IPS-NIHi7 (cell line): ENCODE measurements at regions not wholly inside any gene's neighbourhood (a gene's known extent, or its start where the extent isn't known, plus 50 kb on each side); places are given as distances from the start of the nearest gene placed in this dataset.

Source experiments
- DNase-seq: peaks from one replicate; pipeline ENCODE4 v3.0.0; 2012; ENCODE audit warnings: mixed read lengths; ENCODE audit errors: extremely low spot score

DNA sequence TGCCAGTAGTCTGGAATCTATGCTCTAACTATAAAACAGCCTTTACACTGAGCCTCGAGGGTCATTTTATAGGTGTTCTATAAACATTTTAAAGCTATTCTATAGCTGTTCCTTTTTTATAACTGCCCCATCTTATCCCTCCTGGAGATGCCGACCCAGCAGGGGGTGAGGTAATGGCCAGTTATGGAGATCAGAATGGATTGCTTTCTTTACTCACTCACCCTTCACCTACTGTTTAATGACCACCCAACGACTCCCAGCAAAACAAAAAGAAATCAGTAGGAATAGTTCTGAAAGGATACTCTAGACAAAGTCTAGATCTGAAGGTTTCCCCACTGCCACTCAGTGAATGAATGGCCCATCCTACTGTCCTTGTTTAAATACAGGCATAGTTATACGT is 1113.1 kb downstream of the FAT4 start:
- no peak for DNase-seq

DNA sequence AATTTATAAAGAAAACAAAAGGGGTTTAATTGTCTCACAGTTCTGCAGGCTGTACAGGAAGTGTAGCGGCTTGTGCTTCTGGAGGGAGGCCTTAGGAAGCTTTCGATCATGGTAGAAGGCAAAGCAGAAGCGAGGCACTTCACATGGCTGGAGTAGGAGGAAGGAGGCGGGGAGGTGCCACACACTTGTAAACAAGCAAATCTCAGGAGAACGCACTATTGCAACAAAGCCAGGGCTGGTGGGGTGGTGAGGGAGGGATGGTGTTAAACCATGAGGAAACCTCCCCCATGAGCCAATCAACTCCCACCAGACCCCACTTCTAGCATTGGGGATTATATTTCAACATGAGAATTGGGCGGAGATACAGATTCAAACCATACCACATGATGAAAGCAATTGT is 1116.3 kb downstream of the FAT4 start:
- no peak for DNase-seq

DNA sequence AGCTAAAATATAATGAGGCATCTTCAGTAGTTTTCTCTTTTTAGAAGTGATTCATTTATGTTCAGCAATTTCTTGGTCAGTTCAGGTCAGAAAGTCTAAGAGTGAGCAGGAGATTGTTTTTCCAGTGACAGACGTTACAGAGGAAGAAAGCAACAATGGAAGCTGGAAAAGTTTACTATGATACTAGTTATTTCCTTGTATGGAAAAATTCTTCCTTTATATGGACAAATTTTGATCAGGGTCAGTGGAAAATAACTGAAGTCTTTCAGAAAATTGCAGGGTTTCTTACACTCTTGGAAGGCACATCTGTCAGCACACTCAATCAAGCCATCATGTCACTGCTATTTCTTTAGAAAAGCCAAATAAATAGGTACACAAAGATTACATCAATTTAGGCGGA is 1120.7 kb downstream of the FAT4 start:
- DNase-seq = no peak

DNA sequence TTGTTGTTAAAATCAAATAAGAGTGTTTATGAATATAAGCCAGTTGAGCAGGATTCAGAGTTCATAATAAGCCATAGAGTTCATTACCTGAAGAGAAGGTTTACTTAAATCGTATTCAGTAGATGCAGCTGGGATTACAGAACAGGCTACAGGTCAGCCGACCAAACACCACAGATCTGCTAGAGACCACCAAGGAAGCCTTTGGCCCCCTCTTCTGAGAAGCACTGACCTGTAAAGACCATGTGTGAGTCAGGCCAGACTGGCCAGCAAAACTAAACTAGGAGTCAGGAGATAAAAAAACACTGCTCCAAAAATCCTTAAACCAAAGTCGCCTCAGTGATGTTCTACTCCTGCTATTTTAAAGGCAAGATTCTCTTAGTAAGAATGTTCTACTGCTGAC is 1125.5 kb downstream of the FAT4 start:
- no peak for DNase-seq

DNA sequence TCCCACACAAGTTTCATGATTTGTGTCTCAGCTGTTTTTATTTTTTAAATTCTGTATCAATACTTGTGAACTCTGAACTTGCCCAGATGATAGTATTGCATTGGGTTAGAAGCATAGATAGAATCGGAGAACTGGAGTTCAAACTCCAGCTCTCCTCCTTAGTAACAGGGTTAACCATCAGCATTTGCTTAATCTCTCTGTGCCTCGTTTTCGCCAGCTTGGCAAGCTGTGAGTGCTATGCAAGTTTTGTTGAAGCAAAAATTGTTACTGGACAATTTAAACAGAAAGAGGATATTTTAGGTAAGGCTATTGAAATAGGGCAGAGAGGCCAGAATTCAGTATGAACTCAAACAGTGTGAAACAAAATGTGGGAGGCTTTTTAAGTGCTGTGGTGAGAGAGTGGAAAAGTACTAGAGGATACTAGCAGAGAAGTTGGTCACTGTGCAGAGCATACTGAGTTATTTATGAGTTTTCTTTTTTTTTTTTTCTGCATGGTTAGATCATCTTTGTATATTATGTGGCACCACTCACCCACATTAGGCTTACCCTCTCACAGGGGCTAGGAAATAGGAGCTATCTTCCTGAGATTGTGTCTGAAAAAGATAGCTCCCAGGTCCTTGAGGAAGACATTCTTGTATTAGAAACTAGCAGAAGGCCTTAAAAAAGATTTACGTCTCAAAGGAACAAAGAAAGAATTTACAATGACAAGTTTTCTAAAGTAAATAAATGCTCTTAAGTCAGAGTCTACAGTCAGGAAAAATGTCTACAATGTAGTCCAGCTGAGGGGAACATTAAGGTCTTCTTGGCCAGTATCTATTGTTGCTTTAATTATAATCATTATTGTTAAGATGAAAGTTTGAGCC is 1126.6 kb downstream of the FAT4 start:
- no peak for DNase-seq

DNA sequence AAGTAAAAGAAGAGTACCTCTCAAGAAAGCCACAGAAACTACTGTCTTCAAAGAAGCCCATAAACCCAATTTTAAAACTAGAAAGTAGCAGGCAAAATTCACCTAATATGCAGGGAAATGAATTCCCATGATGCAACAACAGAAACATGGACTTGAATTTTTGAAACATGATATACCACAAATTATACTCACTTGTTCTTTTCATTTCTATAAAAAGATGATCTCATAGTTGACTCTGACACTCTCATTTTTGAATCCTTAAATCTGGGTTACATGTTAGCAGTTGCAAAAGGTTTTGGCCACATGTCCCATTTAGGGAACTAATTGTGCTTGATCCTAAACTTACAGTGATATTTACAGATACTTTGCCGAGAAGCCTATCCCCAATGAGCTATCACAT is 1130.8 kb downstream of the FAT4 start:
- DNase-seq = no peak

DNA sequence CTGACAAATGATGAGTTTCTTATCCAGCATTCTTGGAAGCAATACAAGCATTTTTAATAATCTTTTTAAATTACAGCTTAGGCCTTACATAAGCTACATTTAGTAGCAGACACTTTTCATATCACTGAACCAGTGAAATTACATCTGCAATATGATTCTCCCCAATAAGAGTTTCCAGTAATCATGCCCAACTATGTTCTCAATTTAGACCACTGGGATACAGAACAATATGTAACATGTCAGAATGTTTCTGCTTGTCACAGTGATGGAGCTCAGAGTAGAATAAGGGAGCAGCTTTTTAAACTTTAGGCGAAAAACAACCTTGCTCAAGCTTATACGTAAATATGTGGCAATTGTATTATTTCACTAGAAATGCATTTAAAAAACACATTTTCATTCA is 1132.2 kb downstream of the FAT4 start:
- DNase-seq = no peak

DNA sequence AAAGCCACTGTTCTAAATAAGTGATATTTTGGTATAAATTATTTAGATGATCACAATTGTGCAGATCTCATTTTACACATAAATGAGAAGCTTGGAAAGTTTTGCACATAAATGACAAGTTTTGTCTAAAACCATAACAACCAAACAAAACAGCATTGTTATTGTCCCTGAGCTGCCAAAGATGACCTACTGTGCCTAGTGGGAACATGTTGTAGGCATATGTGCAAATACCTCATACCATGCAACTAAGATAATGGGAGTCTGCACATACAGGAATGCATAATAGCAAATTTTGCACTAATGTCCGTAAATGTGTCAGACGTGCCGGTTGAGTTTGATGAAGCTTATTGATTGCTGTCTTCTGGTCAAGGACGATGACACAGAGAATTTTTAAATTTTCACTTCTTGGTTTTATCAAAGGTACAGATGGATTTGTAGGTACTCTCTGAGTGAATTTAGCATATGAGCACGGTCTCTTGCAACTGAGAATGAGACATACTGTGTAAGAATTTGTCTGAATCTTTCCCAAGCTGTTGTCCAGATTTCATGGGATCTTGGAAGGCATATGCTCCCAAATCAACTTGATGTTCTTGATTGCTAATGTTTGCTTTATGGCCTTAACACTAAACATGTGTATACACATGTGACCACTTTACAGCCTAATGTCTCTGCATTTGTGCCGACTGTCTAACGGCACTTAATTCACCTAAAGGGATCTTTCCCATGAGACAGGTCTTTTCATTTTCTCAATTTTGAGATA is 1133.5 kb downstream of the FAT4 start:
- no peak for DNase-seq

DNA sequence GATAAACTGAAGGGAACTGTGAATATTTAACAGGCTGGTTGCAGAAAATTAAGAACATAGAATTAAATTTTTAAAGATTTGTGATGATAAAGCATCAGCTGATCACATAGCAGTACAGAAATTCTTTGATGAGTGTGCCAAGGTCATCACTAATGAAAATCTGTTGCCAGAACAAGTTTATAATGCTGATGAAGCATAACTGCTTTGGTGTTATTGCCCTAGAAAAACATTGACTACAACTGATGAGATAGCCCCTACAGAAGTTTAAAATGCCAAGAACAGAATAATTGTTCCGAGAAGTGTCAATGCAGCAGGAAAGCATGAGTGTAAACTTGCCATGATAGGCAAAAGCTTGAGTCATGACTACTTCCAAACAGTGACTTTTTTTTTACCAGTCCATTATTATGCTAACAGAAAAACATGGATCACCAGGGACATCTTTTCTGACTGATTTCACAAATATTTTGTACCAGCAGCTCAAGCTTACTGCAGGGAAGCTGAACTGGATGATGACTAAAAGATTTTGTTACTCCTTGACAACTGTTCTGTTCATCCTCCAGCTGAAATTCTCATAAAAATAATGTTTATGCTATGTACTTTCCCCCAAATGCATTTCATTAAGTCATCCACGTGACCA is 1136.6 kb downstream of the FAT4 start:
- no peak for DNase-seq

DNA sequence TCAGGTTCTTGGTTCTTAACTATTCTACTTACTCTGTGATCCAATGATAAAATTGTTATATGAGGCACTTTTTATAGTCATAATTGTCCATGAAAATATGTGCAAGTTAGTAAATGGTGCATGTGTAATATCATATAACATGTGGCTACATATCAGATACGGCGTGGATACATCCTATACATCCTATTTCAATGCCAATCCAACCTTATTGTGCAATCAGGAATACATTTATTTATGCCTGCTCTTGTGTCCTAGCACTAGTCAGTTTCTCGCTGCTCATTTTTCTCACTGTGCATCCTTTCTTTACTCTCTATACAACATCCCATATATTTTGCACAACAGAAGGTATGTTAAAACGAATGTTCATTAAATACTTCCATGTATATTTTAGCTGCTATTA is 1141.1 kb downstream of the FAT4 start:
- no peak for DNase-seq

DNA sequence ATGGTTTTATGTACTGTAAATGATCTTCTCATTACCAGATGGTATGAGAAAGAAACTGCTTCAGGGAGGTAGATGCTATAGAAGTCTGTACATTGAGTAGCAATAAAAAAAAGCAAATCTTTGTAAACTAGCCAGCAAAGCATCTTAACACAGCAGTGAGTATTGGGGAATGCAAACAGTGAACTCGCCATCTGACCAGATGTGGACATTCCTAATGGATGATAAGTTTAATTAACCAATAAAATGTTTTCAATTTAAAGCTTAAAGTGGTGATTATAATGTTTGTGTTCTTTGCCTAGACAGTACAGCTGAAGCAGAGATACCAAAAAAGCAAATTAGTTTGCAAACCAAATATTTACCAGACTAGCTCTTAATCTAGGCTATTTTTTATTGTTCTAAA is 1144.2 kb downstream of the FAT4 start:
- no peak for DNase-seq

DNA sequence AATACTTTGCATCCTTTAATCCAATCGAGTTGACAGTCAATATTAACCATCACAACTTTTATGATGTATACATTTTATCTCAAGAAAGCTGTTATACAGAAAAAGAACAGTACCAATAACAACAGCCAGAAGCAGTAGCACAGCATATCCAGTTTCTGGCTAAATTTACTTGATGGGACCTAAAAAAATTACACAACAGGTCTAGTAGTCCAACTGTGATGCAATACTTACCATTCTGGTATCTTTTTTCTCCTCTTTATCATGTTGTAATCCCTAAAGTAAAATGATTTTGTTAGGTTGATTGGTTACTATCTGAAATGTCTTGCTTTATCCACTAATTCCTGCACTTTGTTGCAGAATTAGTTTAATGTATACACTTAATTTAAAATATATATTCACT is 1150.6 kb downstream of the FAT4 start:
- no peak for DNase-seq

DNA sequence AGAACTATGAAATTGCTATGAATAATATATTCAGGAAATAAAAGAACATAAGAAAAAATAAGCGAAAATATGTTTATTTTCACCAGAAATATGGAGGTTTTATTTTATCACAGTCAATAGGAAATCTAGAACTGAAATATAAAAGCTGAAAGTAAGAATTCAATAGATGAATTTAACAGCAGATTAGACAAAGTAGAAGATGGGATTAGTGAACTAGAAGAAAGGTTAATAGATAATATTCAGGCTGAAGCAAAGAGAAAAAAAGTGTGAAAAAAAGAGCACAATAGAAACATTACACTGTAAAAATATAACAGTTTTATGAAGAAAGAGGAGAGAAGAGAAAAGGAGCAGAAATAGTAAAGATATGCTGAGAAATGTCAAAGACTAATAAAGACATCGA is 1152.1 kb downstream of the FAT4 start:
- DNase-seq = no peak

DNA sequence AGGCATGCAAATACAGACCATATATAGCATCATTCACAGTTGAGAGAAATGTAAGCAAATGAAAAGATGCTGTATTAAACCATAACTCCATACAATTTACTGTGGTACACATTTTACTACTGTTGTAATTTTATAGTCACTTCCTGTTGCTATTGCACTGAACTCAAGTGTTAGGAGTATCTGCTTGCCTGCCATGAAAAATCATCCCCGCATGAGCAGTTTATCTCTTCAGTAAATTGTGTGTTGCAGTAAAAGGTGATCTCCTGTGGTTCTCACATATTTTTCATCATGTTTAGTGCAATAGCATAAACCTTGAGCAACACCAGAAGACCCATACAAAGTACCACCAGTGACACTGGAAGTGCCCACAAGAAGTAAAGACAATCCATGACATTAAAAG is 1153.4 kb downstream of the FAT4 start:
- no peak for DNase-seq

DNA sequence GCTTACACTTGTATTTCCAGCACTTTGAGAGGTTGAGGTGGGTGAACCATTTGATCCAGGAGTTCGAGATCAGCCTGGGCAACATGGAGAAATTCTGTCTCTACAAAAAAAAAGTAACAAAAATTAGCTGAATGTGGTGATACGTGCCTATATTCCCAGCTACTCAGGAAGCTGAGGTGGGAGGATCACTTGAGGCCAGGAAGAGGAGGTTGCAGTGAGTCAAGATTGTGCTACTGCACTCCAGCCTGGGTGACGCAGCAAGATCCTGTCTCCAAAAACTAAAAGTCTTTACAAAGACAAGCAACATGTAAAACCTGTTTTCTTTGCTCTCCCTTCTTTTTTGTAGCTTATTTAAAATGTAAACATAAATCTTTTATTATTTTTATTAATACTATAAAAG is 1156.1 kb downstream of the FAT4 start:
- no peak for DNase-seq

DNA sequence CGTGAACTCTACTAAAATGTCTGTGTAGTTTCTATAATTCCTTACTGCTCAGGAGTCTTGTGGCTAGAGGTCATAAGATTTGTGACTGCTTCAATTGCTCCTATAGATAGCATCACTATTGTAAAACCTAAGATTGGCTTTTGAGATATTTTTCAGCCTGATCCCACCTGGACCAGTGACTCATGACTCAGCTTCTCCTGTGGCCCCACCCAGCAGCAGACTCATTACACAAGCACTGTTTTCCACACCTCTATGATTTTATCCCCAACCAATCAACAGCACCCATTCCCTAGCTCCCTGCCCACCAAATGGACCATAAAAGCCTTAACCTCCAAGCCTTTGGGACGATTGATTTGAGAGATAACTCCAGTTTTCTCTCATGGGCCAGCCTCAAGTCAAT is 1157.0 kb upstream of the INTU start:
- no peak for DNase-seq

DNA sequence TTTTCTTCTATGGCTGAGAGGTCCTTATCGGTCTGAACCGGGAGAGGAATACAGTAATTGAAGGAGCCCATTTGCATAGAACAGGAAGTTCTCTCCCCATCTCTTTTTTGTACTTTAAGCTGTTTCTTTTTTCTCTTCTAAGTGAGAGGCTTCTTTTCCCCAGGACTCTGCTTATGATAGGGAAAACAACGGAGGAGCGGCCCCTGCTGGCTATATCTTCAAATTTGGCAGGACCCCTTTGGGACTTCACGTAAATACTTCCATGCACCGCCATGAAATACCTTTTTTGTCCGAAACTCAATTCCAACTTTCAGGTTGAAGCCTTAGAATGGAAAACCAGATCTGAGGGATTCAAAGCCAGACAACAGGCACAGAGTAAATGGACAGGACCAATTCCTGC is 1153.0 kb upstream of the INTU start:
- DNase-seq = peak; percentile 38

DNA sequence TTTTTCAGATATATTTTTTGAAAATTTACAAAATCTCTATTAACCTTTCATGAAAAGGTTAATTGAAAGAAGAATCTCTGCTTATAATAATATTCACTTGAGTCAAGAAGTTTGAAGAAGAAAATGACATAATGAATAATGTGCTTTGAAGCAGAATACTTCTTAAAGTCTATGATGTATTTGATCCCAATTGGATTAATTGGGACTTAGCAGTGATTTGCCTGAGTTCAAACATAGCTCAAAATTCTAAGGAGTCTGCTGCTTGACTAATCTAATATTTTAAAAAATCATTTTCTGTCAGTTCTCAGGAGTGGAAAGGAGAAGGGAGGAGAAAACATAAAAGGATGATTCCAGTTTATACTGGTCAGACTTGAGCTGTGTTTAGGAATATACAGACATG is 1150.4 kb upstream of the INTU start:
- DNase-seq = no peak

DNA sequence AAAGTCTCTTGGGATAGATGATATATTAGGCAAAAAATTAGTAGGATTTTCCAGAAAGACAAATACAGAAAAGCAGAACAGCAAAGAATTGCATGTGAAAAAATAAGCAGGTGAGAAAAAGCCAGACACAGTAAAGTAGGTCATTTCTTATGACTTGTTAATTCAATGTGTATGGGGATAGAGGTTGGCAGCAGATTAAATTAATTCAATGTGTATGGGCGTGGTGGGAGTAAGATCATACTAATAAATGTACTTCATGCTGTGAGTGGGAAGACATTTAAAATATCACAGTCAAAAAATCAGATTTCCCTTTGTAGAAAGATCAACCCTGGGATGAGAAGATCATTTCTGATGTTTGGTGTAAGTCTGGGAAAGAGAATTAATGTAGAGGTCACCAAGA is 1146.4 kb upstream of the INTU start:
- DNase-seq = no peak

DNA sequence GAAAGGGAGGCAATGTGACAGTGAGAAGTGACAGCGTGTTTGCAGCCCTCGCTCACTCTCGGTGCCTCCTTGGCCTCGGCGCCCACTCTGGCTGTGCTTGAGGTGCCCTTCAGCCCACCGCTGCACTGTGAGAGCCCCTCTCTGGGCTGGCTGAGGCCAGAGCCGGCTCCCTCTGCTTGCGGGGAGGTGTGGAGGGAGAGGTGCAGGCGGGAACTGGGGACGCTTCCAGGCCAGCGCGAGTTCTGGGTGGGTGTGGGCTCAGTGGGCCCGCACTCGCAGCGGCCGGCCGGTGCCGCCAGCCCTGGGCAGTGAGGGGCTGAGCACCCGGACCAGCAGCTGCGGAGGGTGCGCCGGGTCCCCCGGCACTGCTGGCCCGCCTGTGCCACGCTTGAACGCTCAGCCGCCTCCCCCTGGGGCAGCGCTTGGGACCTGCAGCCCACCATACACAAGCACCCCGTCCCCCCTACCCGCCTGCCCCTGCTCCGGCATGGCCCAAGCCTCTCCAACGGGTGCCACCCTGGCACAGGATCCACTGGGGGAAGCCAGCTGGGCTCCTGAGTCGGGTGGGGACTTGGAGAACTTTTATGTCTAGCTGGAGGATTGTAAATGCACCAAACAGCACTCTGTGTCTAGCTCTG is 1142.8 kb upstream of the INTU start:
- no peak for DNase-seq

DNA sequence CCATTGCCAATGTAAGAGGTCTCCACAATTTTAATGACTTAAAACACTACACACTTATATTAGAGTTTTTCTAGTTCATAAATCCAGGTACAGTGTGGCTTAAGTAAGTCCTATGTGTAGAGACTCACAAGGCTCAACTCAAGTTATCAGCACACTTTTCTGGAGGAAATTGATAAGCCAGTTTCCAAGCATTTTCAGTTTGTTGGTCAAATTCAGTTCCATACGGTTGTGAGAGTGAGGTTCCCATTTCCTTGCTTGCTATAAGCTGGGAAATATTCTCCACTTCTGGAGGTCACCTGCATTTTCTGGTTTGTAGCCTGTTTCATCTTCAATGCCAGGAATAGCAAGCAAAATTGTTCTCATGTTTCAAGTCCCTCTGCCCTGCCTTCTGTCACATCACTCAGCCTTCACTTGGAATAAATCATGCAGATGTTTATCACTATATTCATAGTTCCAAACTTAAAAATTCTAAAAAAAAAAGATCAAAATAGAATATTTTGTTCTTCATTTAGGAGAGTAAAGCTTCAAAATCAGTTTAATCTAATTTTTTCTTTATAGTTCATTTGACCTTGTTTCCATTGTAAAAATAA is 1137.5 kb upstream of the INTU start:
- DNase-seq = no peak

DNA sequence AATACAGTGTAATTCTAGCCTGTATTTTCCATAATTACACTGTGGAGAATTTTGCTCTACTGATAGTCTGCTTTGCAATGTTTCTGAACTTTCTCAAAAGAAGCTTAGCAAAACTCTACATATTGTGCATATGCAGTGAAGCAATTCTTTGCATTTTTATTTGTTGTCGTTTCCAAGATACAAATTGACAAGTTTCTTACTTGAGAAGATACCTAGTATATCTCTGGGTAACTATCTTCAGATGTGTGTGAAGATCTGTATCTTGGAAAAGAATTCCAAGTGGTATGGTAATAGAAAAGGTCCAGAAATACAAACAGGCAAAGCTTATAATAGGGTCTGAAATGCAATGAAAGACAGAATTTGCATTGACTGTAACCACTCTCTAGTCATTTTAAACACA is 1119.8 kb upstream of the INTU start:
- no peak for DNase-seq
